NCI-H1105 (cell line): ENCODE measurements at regions not wholly inside any gene's neighbourhood (a gene's known extent, or its start where the extent isn't known, plus 50 kb on each side); places are given as distances from the start of the nearest gene placed in this dataset.

Experiments used
- DNase-seq: peaks from one replicate; lab custom pipeline; 2025; lab: John Stamatoyannopoulos, UW

GRCh38 chr6:14661691-14662090, 544.1 kb downstream of the CD83 start:
- no peak for DNase-seq

GRCh38 chr6:14664112-14664601, 546.6 kb downstream of the CD83 start:
- no peak for DNase-seq

GRCh38 chr6:14664621-14665315, 547.2 kb downstream of the CD83 start:
- no peak for DNase-seq

GRCh38 chr6:14665827-14666724, 548.5 kb downstream of the CD83 start:
- no peak for DNase-seq

- no peak for DNase-seq
Measured at GRCh38 chr6:14670806-14671205, 553.2 kb downstream of the CD83 start.

GRCh38 chr6:14671261-14671681, 553.7 kb downstream of the CD83 start:
- no peak for DNase-seq

GRCh38 chr6:14671937-14672336, 554.4 kb downstream of the CD83 start:
- no peak for DNase-seq

- no peak for DNase-seq
Measured at GRCh38 chr6:14673201-14673600, 555.6 kb downstream of the CD83 start.

- DNase-seq = no peak
Measured at GRCh38 chr6:14674458-14674857, 556.9 kb downstream of the CD83 start.

GRCh38 chr6:14674867-14675648, 557.5 kb downstream of the CD83 start:
- no peak for DNase-seq

- DNase-seq = no peak
Measured at GRCh38 chr6:14676064-14676463, 558.5 kb downstream of the CD83 start.

GRCh38 chr6:14676977-14677781, 559.6 kb downstream of the CD83 start:
- DNase-seq = no peak

GRCh38 chr6:14681699-14682487, 564.0 kb upstream of the JARID2 start:
- DNase-seq = no peak

- DNase-seq = no peak
Measured at GRCh38 chr6:14682812-14683211, 563.1 kb upstream of the JARID2 start.

- DNase-seq = no peak
Measured at GRCh38 chr6:14689639-14690038, 556.2 kb upstream of the JARID2 start.

GRCh38 chr6:14690120-14691056, 555.5 kb upstream of the JARID2 start:
- DNase-seq = no peak

- DNase-seq = no peak
Measured at GRCh38 chr6:14692208-14692607, 553.7 kb upstream of the JARID2 start.

- no peak for DNase-seq
Measured at GRCh38 chr6:14693301-14694192, 552.3 kb upstream of the JARID2 start.
